ENCODE measurements at regions not wholly inside any gene's neighbourhood (a gene's known extent, or its start where the extent isn't known, plus 50 kb on each side); places are given as distances from the start of the nearest gene placed in this dataset.

GRCh38 chr12:92312463-92312964, 166.9 kb upstream of the BTG1 start:
- H3K9me3 ChIP-seq (replicated peaks; ENCODE audit: insufficient read depth, low read length), result no peaks in the 10 kb centered on the region
- no peaks in the 10 kb centered on the region for H4K20me1 ChIP-seq (ENCODE audit: insufficient read depth, low read length)
- H3F3A ChIP-seq (ENCODE audit: insufficient read depth, low read length), result no peaks in the 10 kb centered on the region
- no peaks in the 10 kb centered on the region for H3K27me3 ChIP-seq (replicated peaks; ENCODE audit: insufficient read depth, low read length)
- no peaks in the 10 kb centered on the region for H3K9me2 ChIP-seq (replicated peaks; ENCODE audit: insufficient read depth, low read length)
- H3K4me2 ChIP-seq (ENCODE audit: low read depth, low read length), result no peak overlapping the region
- H3K79me2 ChIP-seq (ENCODE audit: low read length), result no peaks in the 10 kb centered on the region
- no peak overlapping the region for H3K9ac ChIP-seq (ENCODE audit: low read length)
- no peak overlapping the region for H3K4me3 ChIP-seq (ENCODE audit: low read length)
- no peaks in the 10 kb centered on the region for H3K36me3 ChIP-seq (replicated peaks; ENCODE audit: insufficient read depth, low read length)
- TF ChIP-seq EZH2phosphoT487 (IDR thresholded peaks at IDR 0.05; ENCODE audit: low read length), result no peak
- no peak for TF ChIP-seq CTCF (IDR thresholded peaks at IDR 0.05; ENCODE audit: low read length)
- TF ChIP-seq EZH2 (optimal IDR thresholded peaks at IDR 0.05; ENCODE audit: low read depth, low read length), result no peak
- H2AFZ ChIP-seq (ENCODE audit: low read length), result no peak overlapping the region
- H3K27ac ChIP-seq (ENCODE audit: low read length), result no peak overlapping the region
- no peak for DNase-seq
- H3K4me1 ChIP-seq (ENCODE audit: low read length), result no peaks in the 10 kb centered on the region

GRCh38 chr12:92304371-92305055, 158.9 kb upstream of the BTG1 start:
- Histone ChIP-seq H3K4me1 (ENCODE audit: low read length) (no peaks in the 10 kb centered on the region), H3K27ac (ENCODE audit: low read length) (no peak overlapping the region), H4K20me1 (ENCODE audit: insufficient read depth, low read length) (no peaks in the 10 kb centered on the region), H3K79me2 (ENCODE audit: low read length) (no peaks in the 10 kb centered on the region), H3K9me2 (replicated peaks; ENCODE audit: insufficient read depth, low read length) (no peaks in the 10 kb centered on the region), H3K9me3 (replicated peaks; ENCODE audit: insufficient read depth, low read length) (no peaks in the 10 kb centered on the region), H3K4me3 (ENCODE audit: low read length) (no peak overlapping the region), H2AFZ (ENCODE audit: low read length) (no peak overlapping the region), H3F3A (ENCODE audit: insufficient read depth, low read length) (no peaks in the 10 kb centered on the region), H3K36me3 (replicated peaks; ENCODE audit: insufficient read depth, low read length) (no peaks in the 10 kb centered on the region), H3K27me3 (replicated peaks; ENCODE audit: insufficient read depth, low read length) (no peaks in the 10 kb centered on the region), H3K9ac (ENCODE audit: low read length) (no peak overlapping the region), H3K4me2 (ENCODE audit: low read depth, low read length) (no peak overlapping the region)
- no peak for DNase-seq
- TF ChIP-seq EZH2 (optimal IDR thresholded peaks at IDR 0.05; ENCODE audit: low read depth, low read length), result no peak
- TF ChIP-seq EZH2phosphoT487 (IDR thresholded peaks at IDR 0.05; ENCODE audit: low read length), result no peak
- TF ChIP-seq CTCF (IDR thresholded peaks at IDR 0.05; ENCODE audit: low read length), result no peak

GRCh38 chr12:92302041-92302829, 156.6 kb upstream of the BTG1 start:
- H4K20me1 ChIP-seq (ENCODE audit: insufficient read depth, low read length), result no peaks in the 10 kb centered on the region
- no peak overlapping the region for H3K4me3 ChIP-seq (ENCODE audit: low read length)
- H3K27me3 ChIP-seq (replicated peaks; ENCODE audit: insufficient read depth, low read length), result no peaks in the 10 kb centered on the region
- no peak overlapping the region for H3K27ac ChIP-seq (ENCODE audit: low read length)
- no peaks in the 10 kb centered on the region for H3K36me3 ChIP-seq (replicated peaks; ENCODE audit: insufficient read depth, low read length)
- H3K79me2 ChIP-seq (ENCODE audit: low read length), result no peaks in the 10 kb centered on the region
- H3K9ac ChIP-seq (ENCODE audit: low read length), result no peak overlapping the region
- DNase-seq, result no peak
- no peak overlapping the region for H2AFZ ChIP-seq (ENCODE audit: low read length)
- no peak overlapping the region for H3K4me2 ChIP-seq (ENCODE audit: low read depth, low read length)
- H3K9me2 ChIP-seq (replicated peaks; ENCODE audit: insufficient read depth, low read length), result no peaks in the 10 kb centered on the region
- H3K4me1 ChIP-seq (ENCODE audit: low read length), result no peaks in the 10 kb centered on the region
- TF ChIP-seq EZH2phosphoT487 (IDR thresholded peaks at IDR 0.05; ENCODE audit: low read length) (no peak), EZH2 (optimal IDR thresholded peaks at IDR 0.05; ENCODE audit: low read depth, low read length) (no peak), CTCF (IDR thresholded peaks at IDR 0.05; ENCODE audit: low read length) (no peak)
- H3K9me3 ChIP-seq (replicated peaks; ENCODE audit: insufficient read depth, low read length), result no peaks in the 10 kb centered on the region
- H3F3A ChIP-seq (ENCODE audit: insufficient read depth, low read length), result no peaks in the 10 kb centered on the region
